Common myeloid progenitor, CD34-positive (primary cell): ENCODE measurements at regions not wholly inside any gene's neighbourhood (a gene's known extent, or its start where the extent isn't known, plus 50 kb on each side); places are given as distances from the start of the nearest gene placed in this dataset.

ENCODE experiments used
- CTCF ChIA-PET: fragments of 350-600 bp; sonication (Branson Sonifier 250); formaldehyde crosslinking; loops from one replicate; lab custom pipeline; 2021; ENCODE audit warnings: antibody characterized with exemption; lab: Charles Lee
- POLR2A ChIA-PET: fragments of 350-600 bp; sonication (Branson Sonifier 250); formaldehyde crosslinking; loops from one replicate; lab custom pipeline; 2021; ENCODE audit warnings: antibody characterized with exemption; lab: Charles Lee
- DNase-seq, 3 donors: peaks; one replicate each; pipeline versions ENCODE4 v3.0.0 to v3.0.0-alpha.2; 2013
- H3K27ac ChIP-seq, 2 experiments: 1 replicate in 1 of 2; 2 replicates in 1 of 2; pipeline ENCODE4 v1.7.0; 2013; ENCODE audit warnings: inconsistent platforms in 2 of 2, low read length in 2 of 2, mild to moderate bottlenecking in 2 of 2, low read depth in 1 of 2, moderate library complexity in 1 of 2; ENCODE audit not compliant: severe bottlenecking in 2 of 2, insufficient read depth in 1 of 2, poor library complexity in 1 of 2
- H3K27me3 ChIP-seq, 5 experiments: replicated peaks in 2 of 5; 1 replicate in 3 of 5; 2 replicates in 2 of 5; pipeline versions ENCODE4 v1.6.1 to v1.7.0; 2013; ENCODE audit warnings: low read length in 4 of 5, mild to moderate bottlenecking in 2 of 5, moderate library complexity in 2 of 5, inconsistent platforms in 1 of 5; ENCODE audit not compliant: insufficient read depth in 5 of 5, control insufficient read depth in 4 of 5
- H3K36me3 ChIP-seq, 4 experiments: 1 replicate in 2 of 4; 2 replicates in 2 of 4; pipeline versions ENCODE4 v1.6.1 to v1.7.0; 2013; ENCODE audit warnings: low read length in 3 of 4, control low read depth in 1 of 4, mild to moderate bottlenecking in 1 of 4; ENCODE audit not compliant: control insufficient read depth in 4 of 4, insufficient read depth in 4 of 4
- H3K4me1 ChIP-seq, 4 experiments: 1 replicate in 3 of 4; 2 replicates in 1 of 4; pipeline versions ENCODE4 v1.6.1 to v1.7.1; 2013; ENCODE audit warnings: low read length in 3 of 4, mild to moderate bottlenecking in 3 of 4, control low read depth in 1 of 4, inconsistent platforms in 1 of 4, moderate library complexity in 1 of 4; ENCODE audit not compliant: control insufficient read depth in 4 of 4, insufficient read depth in 4 of 4; ENCODE audit errors: control extremely low read depth in 1 of 4
- H3K4me3 ChIP-seq, 7 experiments: 1 replicate in 4 of 7; 2 replicates in 3 of 7; pipeline versions ENCODE4 v1.5.1 to v1.7.0; 2013; ENCODE audit warnings: mild to moderate bottlenecking in 7 of 7, low read length in 6 of 7, moderate library complexity in 6 of 7, inconsistent platforms in 2 of 7, low read depth in 2 of 7, control low read depth in 1 of 7; ENCODE audit not compliant: insufficient read depth in 4 of 7, control insufficient read depth in 1 of 7; ENCODE audit errors: extremely low read depth in 1 of 7
- H3K9me3 ChIP-seq, 5 experiments: 1 replicate in 4 of 5; 2 replicates in 1 of 5; pipeline versions ENCODE4 v1.6.1 to v1.7.1; 2013; ENCODE audit warnings: low read length in 4 of 5, mild to moderate bottlenecking in 2 of 5, inconsistent platforms in 1 of 5, low read depth in 1 of 5, moderate library complexity in 1 of 5; ENCODE audit not compliant: control insufficient read depth in 4 of 5, insufficient read depth in 2 of 5; ENCODE audit errors: control extremely low read depth in 1 of 5
- WGBS: methylation state at CpG from one replicate; pipeline ENCODE4 v1.1.5; 2013; ENCODE audit not compliant: insufficient coverage; 5-methylcytosine and 5-hydroxymethylcytosine counted together

- DNase-seq: peak in 2 of 3 donors; percentile 39 to 44
- no peak overlapping the region for H3K27ac ChIP-seq
- no peaks in the 10 kb centered on the region for H3K36me3 ChIP-seq
- peaks cover 0 to 4% (median 2%) of the 10 kb centered on the region in 4 experiments for H3K4me1 ChIP-seq
- peaks cover 0 to 21% (median 7%) of the 10 kb centered on the region in 5 experiments for H3K27me3 ChIP-seq
- CTCF ChIA-PET: no interaction called here
- no peaks in the 10 kb centered on the region for H3K9me3 ChIP-seq
- POLR2A ChIA-PET: no interaction called here
- 10% methylated on average over 16 of the region's 18 CpGs for WGBS
- peak overlapping the region in 5 of 7 experiments; percentile 45 to 82 (median 56) for H3K4me3 ChIP-seq
Observed at GRCh38 chr9:13568841-13569601, 289.5 kb upstream of the MPDZ start.

GRCh38 chr9:13568405-13568804, 288.9 kb upstream of the MPDZ start:
- Histone ChIP-seq H3K4me3 (peak overlapping the region in 5 of 7 experiments; percentile 45 to 82 (median 56)), H3K4me1 (peaks cover 0 to 4% (median 2%) of the 10 kb centered on the region in 4 experiments), H3K36me3 (no peaks in the 10 kb centered on the region), H3K27me3 (peaks cover 0 to 21% (median 7%) of the 10 kb centered on the region in 5 experiments), H3K9me3 (no peaks in the 10 kb centered on the region), H3K27ac (no peak overlapping the region)
- ChIA-PET CTCF (no interaction called here), POLR2A (no interaction called here)
- WGBS: 0% methylated on average over 3 of the region's 3 CpGs
- peak in 2 of 3 donors; percentile 3 to 5 for DNase-seq

GRCh38 chr9:13567833-13568232, 288.3 kb upstream of the MPDZ start:
- H3K27me3 ChIP-seq: peaks cover 0 to 21% (median 7%) of the 10 kb centered on the region in 5 experiments
- no peaks in the 10 kb centered on the region for H3K36me3 ChIP-seq
- no peak overlapping the region for H3K27ac ChIP-seq
- CTCF ChIA-PET: no interaction called here
- WGBS: 100% methylated on average over 1 of the region's 4 CpGs
- POLR2A ChIA-PET: no interaction called here
- no peak for DNase-seq
- no peak overlapping the region for H3K4me3 ChIP-seq
- H3K9me3 ChIP-seq: no peaks in the 10 kb centered on the region
- H3K4me1 ChIP-seq: peaks cover 0 to 4% (median 2%) of the 10 kb centered on the region in 4 experiments

- Histone ChIP-seq H3K36me3 (no peaks in the 10 kb centered on the region), H3K27ac (no peak overlapping the region), H3K9me3 (no peaks in the 10 kb centered on the region), H3K27me3 (peaks cover 0 to 4% (median 0%) of the 10 kb centered on the region in 5 experiments), H3K4me1 (no peaks in the 10 kb centered on the region), H3K4me3 (no peak overlapping the region)
- CTCF ChIA-PET: no interaction called here
- no peak for DNase-seq
- no CpG with 5 or more reads among the region's 2 CpGs for WGBS
- POLR2A ChIA-PET: no interaction called here
Observed at GRCh38 chr9:13557746-13558145, 278.3 kb upstream of the MPDZ start.

GRCh38 chr9:13556656-13557055, 277.2 kb upstream of the MPDZ start:
- peaks cover 0 to 4% (median 0%) of the 10 kb centered on the region in 5 experiments for H3K27me3 ChIP-seq
- ChIA-PET POLR2A (no interaction called here), CTCF (no interaction called here)
- no peaks in the 10 kb centered on the region for H3K36me3 ChIP-seq
- no peaks in the 10 kb centered on the region for H3K9me3 ChIP-seq
- no peaks in the 10 kb centered on the region for H3K4me1 ChIP-seq
- no peak overlapping the region for H3K4me3 ChIP-seq
- no peak for DNase-seq
- no peak overlapping the region for H3K27ac ChIP-seq
- no CpG with 5 or more reads among the region's 2 CpGs for WGBS

GRCh38 chr9:13555989-13556500, 276.6 kb upstream of the MPDZ start:
- Histone ChIP-seq H3K9me3 (no peaks in the 10 kb centered on the region), H3K4me1 (no peaks in the 10 kb centered on the region), H3K4me3 (no peak overlapping the region), H3K36me3 (no peaks in the 10 kb centered on the region), H3K27me3 (peaks cover 0 to 4% (median 0%) of the 10 kb centered on the region in 5 experiments), H3K27ac (no peak overlapping the region)
- ChIA-PET CTCF (no interaction called here), POLR2A (no interaction called here)
- no peak for DNase-seq
- WGBS: 100% methylated on average over 1 of the region's 5 CpGs

GRCh38 chr9:13555516-13555915, 276.0 kb upstream of the MPDZ start:
- no peak for DNase-seq
- H3K36me3 ChIP-seq: no peaks in the 10 kb centered on the region
- peaks cover 0 to 4% (median 0%) of the 10 kb centered on the region in 5 experiments for H3K27me3 ChIP-seq
- CTCF ChIA-PET: no interaction called here
- H3K4me3 ChIP-seq: no peak overlapping the region
- POLR2A ChIA-PET: no interaction called here
- H3K27ac ChIP-seq: no peak overlapping the region
- peaks cover 0 to 2% (median 0%) of the 10 kb centered on the region in 5 experiments for H3K9me3 ChIP-seq
- H3K4me1 ChIP-seq: no peaks in the 10 kb centered on the region
- WGBS: 50% methylated on average over 1 of the region's 4 CpGs
